GM12878 (cell line): ENCODE measurements at regions not wholly inside any gene's neighbourhood (a gene's known extent, or its start where the extent isn't known, plus 50 kb on each side); places are given as distances from the start of the nearest gene placed in this dataset.

Experiments used
- ATAC-seq: fragments of 200-7000 bp; cut with Tn5 transposase; 3 replicates; pipeline ENCODE4 v1.9.1; 2020; ENCODE audit warnings: mild to moderate bottlenecking, moderate library complexity
- BruUV-seq: library from RNA; stranded (reverse); fragments of 400-500 nt; replicated peaks from 2 replicates; lab custom pipeline; 2021; lab: Mats Ljungman, UMichigan
- CTCF ChIA-PET: fragments of 300-600 bp; sonication (Branson Sonifier 250); formaldehyde crosslinking; extraction: SDS; loops from one replicate; lab custom pipeline; 2021; ENCODE audit warnings: inconsistent platforms; lab: Yijun Ruan, JAX
- POLR2A ChIA-PET: fragments of 350-600 bp; formaldehyde crosslinking; extraction: SDS; loops from one replicate; lab custom pipeline; 2021; ENCODE audit warnings: inconsistent platforms; lab: Charles Lee
- RAD21 ChIA-PET: fragments of 300-600 bp; sonication (Branson Sonifier 250); formaldehyde crosslinking; loops from one replicate; lab custom pipeline; 2023; ENCODE audit warnings: antibody characterized with exemption; ENCODE audit not compliant: unreplicated experiment; lab: Charles Lee
- SMC1A ChIA-PET: fragments of 300-600 bp; sonication (Branson Sonifier 250); formaldehyde crosslinking; loops from one replicate; lab custom pipeline; 2023; ENCODE audit not compliant: unreplicated experiment, uncharacterized antibody; lab: Charles Lee
- DNase-seq: peaks from one replicate; pipeline ENCODE4 v3.0.0-alpha.2; 2011; ENCODE audit warnings: low read depth, low spot score
- FAIRE-seq: peaks from 3 replicates; lab custom pipeline; 2011; peaks lifted over from hg19 to GRCh38; lab: Jason Lieb, UNC
- H2AFZ ChIP-seq: 2 replicates; pipeline ENCODE4 v1.6.0; 2011; ENCODE audit warnings: low read depth, low read length, control low read depth; ENCODE audit not compliant: control insufficient read depth
- H3K27ac ChIP-seq: 2 replicates; pipeline ENCODE4 v1.5.1; 2011; ENCODE audit warnings: control low read depth; ENCODE audit not compliant: control insufficient read depth, insufficient read depth
- H3K27me3 ChIP-seq, 2 experiments: replicated peaks in 1 of 2; 2 replicates each; pipeline versions ENCODE4 v1.6.0 to v1.6.1; 2011; ENCODE audit warnings: low read length in 1 of 2; ENCODE audit not compliant: control insufficient read depth in 2 of 2, insufficient read depth in 2 of 2
- H3K36me3 ChIP-seq, 2 experiments: 2 replicates each; pipeline ENCODE4 v1.5.1; 2011; ENCODE audit warnings: low read length in 1 of 2; ENCODE audit not compliant: control insufficient read depth in 2 of 2, insufficient read depth in 2 of 2
- H3K4me1 ChIP-seq: 2 replicates; pipeline ENCODE4 v1.6.1; 2011; ENCODE audit warnings: mild to moderate bottlenecking, low read length, moderate library complexity, mixed read lengths; ENCODE audit not compliant: control insufficient read depth, insufficient read depth
- H3K4me2 ChIP-seq: 2 replicates; pipeline ENCODE4 v1.6.0; 2011; ENCODE audit warnings: control low read depth; ENCODE audit not compliant: control insufficient read depth, insufficient read depth
- H3K4me3 ChIP-seq: fragments of 200-600 bp; sonication (generic); 2 replicates; pipeline ENCODE4 v1.5.1; 2016
- H3K79me2 ChIP-seq: 2 replicates; pipeline ENCODE4 v1.6.0; 2011; ENCODE audit warnings: low read length; ENCODE audit not compliant: control insufficient read depth, insufficient read depth
- H3K9ac ChIP-seq: 2 replicates; pipeline ENCODE4 v1.8.0; 2011; ENCODE audit warnings: low read length, control low read depth, mixed read lengths; ENCODE audit not compliant: control insufficient read depth, insufficient read depth
- H3K9me3 ChIP-seq: replicated peaks from 3 replicates; pipeline ENCODE4 v1.5.1; 2011; ENCODE audit warnings: mild to moderate bottlenecking, low read length; ENCODE audit not compliant: control insufficient read depth, insufficient read depth
- H4K20me1 ChIP-seq: 2 replicates; pipeline ENCODE4 v1.6.0; 2011; ENCODE audit not compliant: control insufficient read depth, insufficient read depth
- ESRRA ChIP-seq: IDR thresholded peaks from 2 replicates; pipeline ENCODE4 v1.6.1; 2012; ENCODE audit warnings: mild to moderate bottlenecking, low read length, improper control_type of control experiment
- FOXK2 ChIP-seq: fragments of 450-650 bp; IDR thresholded peaks from 2 replicates; pipeline ENCODE4 v1.6.1; 2017; ENCODE audit warnings: mild to moderate bottlenecking, moderate library complexity
- IKZF2 ChIP-seq, 2 experiments: fragments of 450-650 bp; IDR thresholded peaks; 2 replicates each; pipeline ENCODE4 v1.6.1; 2017; ENCODE audit warnings: mild to moderate bottlenecking in 2 of 2, moderate library complexity in 2 of 2
- MEF2B ChIP-seq: fragments of 450-650 bp; IDR thresholded peaks from 2 replicates; pipeline ENCODE4 v1.6.1; 2018; ENCODE audit warnings: mild to moderate bottlenecking, moderate library complexity; ENCODE audit not compliant: partially characterized antibody, poor library complexity, severe bottlenecking
- NFYA ChIP-seq: IDR thresholded peaks from 2 replicates; pipeline ENCODE4 v1.6.1; 2011; ENCODE audit warnings: low read depth, mild to moderate bottlenecking, low read length, improper control_type of control experiment, borderline replicate concordance
- TAF1 ChIP-seq: IDR thresholded peaks from 2 replicates; pipeline ENCODE4 v1.6.1; 2011; ENCODE audit warnings: mild to moderate bottlenecking, low read depth, low read length, borderline replicate concordance
- ZNF207 ChIP-seq: fragments of 450-650 bp; IDR thresholded peaks from 2 replicates; pipeline ENCODE4 v1.6.1; 2014; ENCODE audit warnings: antibody characterized with exemption, mild to moderate bottlenecking, borderline replicate concordance
- in situ Hi-C: fragments of 300-500 bp; cut with MboI; formaldehyde crosslinking; loops from 9 replicates; pipeline ENCODE4 v1.14.3; 2018; ENCODE audit warnings: mixed read lengths
- intact Hi-C: fragments of 100-400 bp; cut with micrococcal nuclease; formaldehyde crosslinking; loops from one replicate; pipeline ENCODE4 v1.14.2; 2022; ENCODE audit not compliant: unreplicated experiment
- TF ChIP-seq, protein P1 (sequence below): fragments of 450-650 bp; IDR thresholded peaks from 2 replicates; pipeline ENCODE4 v1.6.1; 2014; ENCODE audit warnings: mild to moderate bottlenecking

DNA sequence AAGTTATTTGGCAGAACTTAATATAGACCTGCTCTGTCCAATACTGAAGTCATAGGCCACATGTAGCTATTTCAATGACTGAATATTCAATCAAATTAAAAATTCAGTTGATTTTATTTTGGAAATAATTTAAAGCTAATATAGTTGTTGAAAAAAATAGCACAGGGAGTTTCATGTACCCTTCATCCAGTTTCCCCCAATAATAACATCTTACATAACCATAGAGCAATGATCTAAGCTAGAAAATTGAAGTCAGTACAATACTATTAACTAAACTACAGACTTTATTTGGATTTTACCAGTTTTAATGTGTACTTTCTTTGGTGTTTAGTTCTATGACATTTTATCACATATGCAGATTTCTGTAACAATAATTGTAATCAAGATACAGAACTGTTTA, 212.2 kb upstream of the HDDC2 start:
- CTCF ChIA-PET, result interaction anchor here (0.7 to 1.7 kb wide), 3 partner anchors 238 to 243 kb away, joined by 3 to 5 read pairs (median 4); no protein-coding TSS in a partner anchor
- intact Hi-C loops, result loop anchor here (5.0 kb wide), 1 partner anchor 202 kb away; no protein-coding TSS in a partner anchor
- Histone ChIP-seq H3K4me1 (no peaks in the 10 kb centered on the region), H2AFZ (no peak overlapping the region), H3K27ac (no peak overlapping the region), H3K36me3 (no peaks in the 10 kb centered on the region), H3K79me2 (no peaks in the 10 kb centered on the region), H3K27me3 (0 out of 4 replicates have a peak, but pooled peaks cover 0 to 4% of the 10 kb centered on the region in 2 experiments), H3K9me3 (no peaks in the 10 kb centered on the region), H3K4me2 (no peak overlapping the region), H4K20me1 (no peaks in the 10 kb centered on the region), H3K4me3 (no peak overlapping the region), H3K9ac (no peak overlapping the region)
- TF ChIP-seq ZNF207, result no peak
- TF ChIP-seq ESRRA, result no peak
- no peak for TF ChIP-seq FOXK2
- no peak for TF ChIP-seq MEF2B
- TF ChIP-seq, protein P1, sequence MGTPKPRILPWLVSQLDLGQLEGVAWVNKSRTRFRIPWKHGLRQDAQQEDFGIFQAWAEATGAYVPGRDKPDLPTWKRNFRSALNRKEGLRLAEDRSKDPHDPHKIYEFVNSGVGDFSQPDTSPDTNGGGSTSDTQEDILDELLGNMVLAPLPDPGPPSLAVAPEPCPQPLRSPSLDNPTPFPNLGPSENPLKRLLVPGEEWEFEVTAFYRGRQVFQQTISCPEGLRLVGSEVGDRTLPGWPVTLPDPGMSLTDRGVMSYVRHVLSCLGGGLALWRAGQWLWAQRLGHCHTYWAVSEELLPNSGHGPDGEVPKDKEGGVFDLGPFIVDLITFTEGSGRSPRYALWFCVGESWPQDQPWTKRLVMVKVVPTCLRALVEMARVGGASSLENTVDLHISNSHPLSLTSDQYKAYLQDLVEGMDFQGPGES, result no peak
- no peak for TF ChIP-seq TAF1
- no peak for TF ChIP-seq IKZF2 (IDR thresholded peaks at IDR 0.05)
- no peak for TF ChIP-seq NFYA
- POLR2A ChIA-PET, result no interaction called here
- no TSS peak for BruUV-seq
- SMC1A ChIA-PET, result interaction anchor here (1.4 kb wide), 1 partner anchor 202 kb away, joined by 3 read pairs; no protein-coding TSS in a partner anchor
- FAIRE-seq (no peak), ATAC-seq (no peak), DNase-seq (no peak)
- in situ Hi-C loops, result no loop called here
- RAD21 ChIA-PET, result interaction anchor here (0.5 kb wide), 1 partner anchor 35 kb away, joined by 3 read pairs; no protein-coding TSS in a partner anchor
